OCI-LY3 (cell line): ENCODE measurements at regions not wholly inside any gene's neighbourhood (a gene's known extent, or its start where the extent isn't known, plus 50 kb on each side); places are given as distances from the start of the nearest gene placed in this dataset.

ENCODE experiments used
- H2AFZ ChIP-seq: fragments of 200-600, 300-600 bp; shearing (Covaris generic); 2 replicates; pipeline ENCODE4 v1.6.0; 2014; ENCODE audit warnings: antibody characterized with exemption, low read depth, low read length
- H3K27ac ChIP-seq: fragments of 200-600, 300-600 bp; sonication (generic); 2 replicates; pipeline ENCODE4 v1.5.1; 2014; ENCODE audit warnings: mild to moderate bottlenecking, low read length, moderate library complexity, mixed read lengths
- H3K27me3 ChIP-seq: fragments of 200-600, 300-600 bp; sonication (generic); 2 replicates; pipeline ENCODE4 v1.6.1; 2014; ENCODE audit warnings: low read depth, low read length, mixed read lengths
- H3K36me3 ChIP-seq: fragments of 200-600, 300-600 bp; sonication (generic); replicated peaks from 2 replicates; pipeline ENCODE3; 2014; ENCODE audit warnings: low read depth, low read length, mixed read lengths
- H3K4me1 ChIP-seq: fragments of 300-600, 200-600 bp; sonication (generic); 2 replicates; pipeline ENCODE4 v1.6.1; 2014; ENCODE audit warnings: low read length, mixed read lengths
- H3K4me2 ChIP-seq: fragments of 200-600, 300-600 bp; sonication (generic); 2 replicates; pipeline ENCODE4 v1.6.1; 2014; ENCODE audit warnings: low read length, mixed read lengths
- H3K4me3 ChIP-seq: fragments of 300-600, 200-600 bp; sonication (generic); 2 replicates; pipeline ENCODE4 v1.5.1; 2014; ENCODE audit warnings: antibody characterized with exemption, mild to moderate bottlenecking, low read length, moderate library complexity
- H3K79me2 ChIP-seq: fragments of 300-600, 200-600 bp; shearing (Covaris generic); 2 replicates; pipeline ENCODE4 v1.6.1; 2014; ENCODE audit warnings: mild to moderate bottlenecking, low read length, mixed read lengths
- H3K9ac ChIP-seq: fragments of 300-600, 200-600 bp; shearing (Covaris generic); 2 replicates; pipeline ENCODE4 v1.6.0; 2014; ENCODE audit warnings: mild to moderate bottlenecking, low read length, moderate library complexity
- H3K9me3 ChIP-seq: fragments of 200-600, 300-600 bp; shearing (Covaris generic); 2 replicates; pipeline ENCODE4 v1.6.1; 2014; ENCODE audit warnings: low read length, mixed read lengths; ENCODE audit not compliant: insufficient read depth
- H4K20me1 ChIP-seq: fragments of 200-600, 300-600 bp; sonication (generic); 2 replicates; pipeline ENCODE4 v1.6.1; 2016; ENCODE audit warnings: low read length, mixed read lengths; ENCODE audit not compliant: insufficient read depth
- CTCF ChIP-seq: fragments of 200-600, 300-600 bp; sonication (generic); IDR thresholded peaks from 2 replicates; pipeline ENCODE4 v1.5.1; 2014; ENCODE audit warnings: antibody characterized with exemption, low read length, low read depth
- EZH2phosphoT487 ChIP-seq: fragments of 200-600 bp; shearing (Covaris generic); IDR thresholded peaks from 2 replicates; pipeline ENCODE4 v1.6.1; 2018; ENCODE audit warnings: antibody characterized with exemption, mixed run types, low read depth

- Histone ChIP-seq H3K4me3 (no peak overlapping the region), H3K4me1 (no peaks in the 10 kb centered on the region), H3K9ac (no peak overlapping the region), H4K20me1 (no peaks in the 10 kb centered on the region), H3K27me3 (no peaks in the 10 kb centered on the region), H3K9me3 (no peaks in the 10 kb centered on the region), H3K36me3 (no peaks in the 10 kb centered on the region), H3K79me2 (no peaks in the 10 kb centered on the region), H3K27ac (no peak overlapping the region), H2AFZ (no peak overlapping the region), H3K4me2 (no peak overlapping the region)
- TF ChIP-seq CTCF: no peak
- no peak for TF ChIP-seq EZH2phosphoT487
Measured at GRCh38 chr3:65077124-65077523, 389.3 kb upstream of the ADAMTS9 start.

- H3K4me3 ChIP-seq: no peak overlapping the region
- H3K9ac ChIP-seq: no peak overlapping the region
- H3K36me3 ChIP-seq: no peaks in the 10 kb centered on the region
- H3K4me1 ChIP-seq: no peaks in the 10 kb centered on the region
- no peak overlapping the region for H3K4me2 ChIP-seq
- no peaks in the 10 kb centered on the region for H3K79me2 ChIP-seq
- TF ChIP-seq EZH2phosphoT487 (no peak), CTCF (no peak)
- H2AFZ ChIP-seq: no peak overlapping the region
- no peak overlapping the region for H3K27ac ChIP-seq
- H3K9me3 ChIP-seq: no peaks in the 10 kb centered on the region
- H4K20me1 ChIP-seq: no peaks in the 10 kb centered on the region
- H3K27me3 ChIP-seq: no peaks in the 10 kb centered on the region
Measured at GRCh38 chr3:65070968-65071367, 383.2 kb upstream of the ADAMTS9 start.

- H2AFZ ChIP-seq: no peak overlapping the region
- no peak overlapping the region for H3K9ac ChIP-seq
Measured at GRCh38 chr3:65060904-65061303, 373.1 kb upstream of the ADAMTS9 start.

GRCh38 chr3:65052101-65052500 is 364.3 kb upstream of the ADAMTS9 start:
- Histone ChIP-seq H3K4me3 (no peak overlapping the region), H4K20me1 (no peaks in the 10 kb centered on the region), H3K27ac (no peak overlapping the region), H3K9ac (no peak overlapping the region), H3K4me1 (no peaks in the 10 kb centered on the region), H3K79me2 (no peaks in the 10 kb centered on the region), H3K36me3 (no peaks in the 10 kb centered on the region), H2AFZ (no peak overlapping the region), H3K9me3 (no peaks in the 10 kb centered on the region), H3K4me2 (no peak overlapping the region), H3K27me3 (no peaks in the 10 kb centered on the region)
- no peak for TF ChIP-seq EZH2phosphoT487
- no peak for TF ChIP-seq CTCF

More at GRCh38 chr3:65060904-65061303, 373.1 kb upstream of the ADAMTS9 start:
- H3K36me3 ChIP-seq: no peaks in the 10 kb centered on the region
- no peaks in the 10 kb centered on the region for H3K79me2 ChIP-seq
- H3K4me2 ChIP-seq: no peak overlapping the region
- H3K4me3 ChIP-seq: no peak overlapping the region
- H4K20me1 ChIP-seq: no peaks in the 10 kb centered on the region
- no peaks in the 10 kb centered on the region for H3K4me1 ChIP-seq
- H3K9me3 ChIP-seq: no peaks in the 10 kb centered on the region
- no peaks in the 10 kb centered on the region for H3K27me3 ChIP-seq
- TF ChIP-seq EZH2phosphoT487 (no peak), CTCF (no peak)
- no peak overlapping the region for H3K27ac ChIP-seq
